ENCODE measurements at regions not wholly inside any gene's neighbourhood (a gene's known extent, or its start where the extent isn't known, plus 50 kb on each side); places are given as distances from the start of the nearest gene placed in this dataset.

DNA sequence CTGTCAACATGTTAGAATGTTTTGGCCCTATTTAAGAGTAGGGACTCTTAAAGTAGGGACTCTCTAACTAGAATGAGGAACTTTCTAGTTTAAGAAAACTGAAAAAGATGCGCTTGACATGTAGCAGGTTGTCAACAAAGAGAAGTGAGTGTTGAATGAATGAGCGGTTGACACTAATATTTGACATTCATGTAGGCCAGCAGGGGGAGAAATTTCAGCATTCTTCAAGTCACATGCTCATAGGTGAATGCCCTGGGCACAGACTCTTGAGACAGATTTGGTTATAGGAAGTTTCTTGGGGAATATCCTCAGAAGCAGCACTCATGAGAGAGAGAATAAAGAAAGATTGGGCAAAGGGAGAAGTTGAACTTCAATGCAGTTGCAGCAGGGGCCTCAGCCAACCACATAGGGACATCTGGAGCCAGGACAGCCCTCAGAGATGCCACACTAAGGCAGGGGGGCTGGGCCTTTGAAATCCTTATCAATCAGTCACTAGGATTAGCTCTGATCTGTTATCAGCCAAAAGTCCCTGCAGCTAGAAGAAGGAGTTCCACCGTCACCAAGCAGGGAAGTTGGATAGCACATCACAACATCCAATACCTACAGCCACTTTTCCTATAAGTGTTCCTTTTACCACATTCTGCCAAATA lies 145.1 kb upstream of the FKBP1C start:
- H3K27me3 ChIP-seq (replicated peaks in 1 of 4; ENCODE audit: control extremely low read depth in 1 of 4, control insufficient read depth in 3 of 4, insufficient read depth in 4 of 4, low read length in 3 of 4): no peaks in the 10 kb centered on the region
- no peaks in the 10 kb centered on the region for H3K4me1 Mint-ChIP-seq
- H3K4me2 ChIP-seq (replicated peaks; ENCODE audit: low read depth, low read length, poor library complexity, severe bottlenecking): no peak overlapping the region
- CTCF ChIA-PET: no interaction called here
- H3K27ac ChIP-seq (ENCODE audit: low read length in 2 of 2): no peak overlapping the region
- no peaks in the 10 kb centered on the region for H3K79me2 ChIP-seq (ENCODE audit: control insufficient read depth, insufficient read depth, low read length)
- H3K27me3 Mint-ChIP-seq: no peaks in the 10 kb centered on the region
- ATAC-seq (ENCODE audit: low read depth): no peak
- H3K9me3 Mint-ChIP-seq (ENCODE audit: insufficient read depth): peaks cover 2% of the 10 kb centered on the region
- no peak overlapping the region for H3K4me3 ChIP-seq (ENCODE audit: control extremely low read depth in 1 of 5, extremely low read depth in 1 of 5, insufficient read depth in 1 of 5, low read depth in 2 of 5, low read length in 4 of 5)
- no peak for TF ChIP-seq EZH2 (IDR thresholded peaks at IDR 0.05; ENCODE audit: borderline replicate concordance, insufficient read depth, low read depth, low read length, poor library complexity, severe bottlenecking)
- TF ChIP-seq, protein P1, sequence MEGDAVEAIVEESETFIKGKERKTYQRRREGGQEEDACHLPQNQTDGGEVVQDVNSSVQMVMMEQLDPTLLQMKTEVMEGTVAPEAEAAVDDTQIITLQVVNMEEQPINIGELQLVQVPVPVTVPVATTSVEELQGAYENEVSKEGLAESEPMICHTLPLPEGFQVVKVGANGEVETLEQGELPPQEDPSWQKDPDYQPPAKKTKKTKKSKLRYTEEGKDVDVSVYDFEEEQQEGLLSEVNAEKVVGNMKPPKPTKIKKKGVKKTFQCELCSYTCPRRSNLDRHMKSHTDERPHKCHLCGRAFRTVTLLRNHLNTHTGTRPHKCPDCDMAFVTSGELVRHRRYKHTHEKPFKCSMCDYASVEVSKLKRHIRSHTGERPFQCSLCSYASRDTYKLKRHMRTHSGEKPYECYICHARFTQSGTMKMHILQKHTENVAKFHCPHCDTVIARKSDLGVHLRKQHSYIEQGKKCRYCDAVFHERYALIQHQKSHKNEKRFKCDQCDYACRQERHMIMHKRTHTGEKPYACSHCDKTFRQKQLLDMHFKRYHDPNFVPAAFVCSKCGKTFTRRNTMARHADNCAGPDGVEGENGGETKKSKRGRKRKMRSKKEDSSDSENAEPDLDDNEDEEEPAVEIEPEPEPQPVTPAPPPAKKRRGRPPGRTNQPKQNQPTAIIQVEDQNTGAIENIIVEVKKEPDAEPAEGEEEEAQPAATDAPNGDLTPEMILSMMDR (IDR thresholded peaks at IDR 0.05): no peak
- no peaks in the 10 kb centered on the region for H4K20me1 ChIP-seq (ENCODE audit: control insufficient read depth, insufficient read depth, low read length, poor library complexity, severe bottlenecking)
- no peak overlapping the region for H3K9ac ChIP-seq (ENCODE audit: low read length)
- intact Hi-C loops (cut with micrococcal nuclease): no loop called here
- POLR2A ChIA-PET: no interaction called here
- no peak overlapping the region for H3K4me3 Mint-ChIP-seq
- no peak overlapping the region for H2AFZ ChIP-seq (ENCODE audit: insufficient read depth, low read depth, low read length, poor library complexity, severe bottlenecking)
- WGBS (ENCODE audit: insufficient coverage): 0% methylated on average over 1 of the region's 3 CpGs
- H3K4me1 ChIP-seq (ENCODE audit: control insufficient read depth in 2 of 2, insufficient read depth in 2 of 2, low read length in 2 of 2): no peaks in the 10 kb centered on the region
- H3K36me3 ChIP-seq (replicated peaks in 1 of 2; ENCODE audit: control extremely low read depth in 1 of 2, control insufficient read depth in 1 of 2, extremely low read depth in 1 of 2, insufficient read depth in 2 of 2, low read length in 1 of 2): no peaks in the 10 kb centered on the region
- DNase-seq: no peak
- peaks cover 0 to 8% (median 2%) of the 10 kb centered on the region in 3 donors for H3K9me3 ChIP-seq (ENCODE audit: control extremely low read depth in 1 of 3, control insufficient read depth in 2 of 3, insufficient read depth in 1 of 3, low read length in 2 of 3)
- no peak overlapping the region for H3K27ac Mint-ChIP-seq

DNA sequence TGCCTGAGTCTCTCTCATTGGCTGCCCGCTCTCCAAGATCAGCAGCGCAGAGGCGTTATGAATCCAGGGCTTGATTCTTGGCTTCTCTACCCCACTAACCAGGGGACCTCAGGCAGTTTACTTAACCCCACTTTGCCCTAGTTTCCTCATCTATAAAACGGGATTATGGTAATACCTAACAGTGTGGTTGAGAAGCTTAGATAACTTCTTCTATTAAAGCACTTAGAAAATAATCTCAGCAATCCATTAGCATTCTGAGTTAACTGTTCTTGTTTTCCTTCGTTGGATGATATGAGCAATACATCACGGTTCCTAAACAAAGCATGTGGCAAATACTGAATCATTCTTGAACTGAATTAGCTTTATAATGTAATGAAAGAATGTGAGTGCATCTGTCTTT lies 116.3 kb upstream of the FKBP1C start:
- Mint-ChIP-seq H3K4me1 (no peaks in the 10 kb centered on the region), H3K27me3 (no peaks in the 10 kb centered on the region), H3K9me3 (ENCODE audit: insufficient read depth) (no peaks in the 10 kb centered on the region), H3K4me3 (no peak overlapping the region), H3K27ac (no peak overlapping the region)
- Histone ChIP-seq H3K4me3 (ENCODE audit: control extremely low read depth in 1 of 5, extremely low read depth in 1 of 5, insufficient read depth in 1 of 5, low read depth in 2 of 5, low read length in 4 of 5) (no peak overlapping the region), H3K4me1 (ENCODE audit: control insufficient read depth in 2 of 2, insufficient read depth in 2 of 2, low read length in 2 of 2) (no peaks in the 10 kb centered on the region), H3K27me3 (replicated peaks in 1 of 4; ENCODE audit: control extremely low read depth in 1 of 4, control insufficient read depth in 3 of 4, insufficient read depth in 4 of 4, low read length in 3 of 4) (no peaks in the 10 kb centered on the region), H2AFZ (ENCODE audit: insufficient read depth, low read depth, low read length, poor library complexity, severe bottlenecking) (no peak overlapping the region), H3K9me3 (ENCODE audit: control extremely low read depth in 1 of 3, control insufficient read depth in 2 of 3, insufficient read depth in 1 of 3, low read length in 2 of 3) (no peaks in the 10 kb centered on the region), H3K79me2 (ENCODE audit: control insufficient read depth, insufficient read depth, low read length) (no peaks in the 10 kb centered on the region), H3K9ac (ENCODE audit: low read length) (no peak overlapping the region), H3K27ac (ENCODE audit: low read length in 2 of 2) (no peak overlapping the region), H4K20me1 (ENCODE audit: control insufficient read depth, insufficient read depth, low read length, poor library complexity, severe bottlenecking) (no peaks in the 10 kb centered on the region), H3K4me2 (replicated peaks; ENCODE audit: low read depth, low read length, poor library complexity, severe bottlenecking) (no peak overlapping the region), H3K36me3 (replicated peaks in 1 of 2; ENCODE audit: control extremely low read depth in 1 of 2, control insufficient read depth in 1 of 2, extremely low read depth in 1 of 2, insufficient read depth in 2 of 2, low read length in 1 of 2) (no peaks in the 10 kb centered on the region)
- ChIA-PET CTCF (no interaction called here), POLR2A (no interaction called here)
- WGBS (ENCODE audit: insufficient coverage): 75% methylated on average over 4 of the region's 6 CpGs
- DNase-seq (no peak), ATAC-seq (ENCODE audit: low read depth) (no peak)
- TF ChIP-seq, protein P1 (IDR thresholded peaks at IDR 0.05): no peak
- TF ChIP-seq EZH2 (IDR thresholded peaks at IDR 0.05; ENCODE audit: borderline replicate concordance, insufficient read depth, low read depth, low read length, poor library complexity, severe bottlenecking): no peak
- intact Hi-C loops (cut with micrococcal nuclease): no loop called here

Measured in B cell (primary cell).